HG03095 (cell line): ENCODE measurements at regions not wholly inside any gene's neighbourhood (a gene's known extent, or its start where the extent isn't known, plus 50 kb on each side); places are given as distances from the start of the nearest gene placed in this dataset.
"Not testable (repeated sequence)": the region's sequence is repeated elsewhere in the genome, so short reads cannot be mapped to it uniquely, and the experiment has no call there.

ENCODE experiments used
- ATAC-seq: cut with Tn5 transposase; IDR thresholded peaks from one replicate; pipeline ENCODE4 v1.9.1; 2021; ENCODE audit warnings: moderate library complexity; ENCODE audit not compliant: unreplicated experiment

DNA sequence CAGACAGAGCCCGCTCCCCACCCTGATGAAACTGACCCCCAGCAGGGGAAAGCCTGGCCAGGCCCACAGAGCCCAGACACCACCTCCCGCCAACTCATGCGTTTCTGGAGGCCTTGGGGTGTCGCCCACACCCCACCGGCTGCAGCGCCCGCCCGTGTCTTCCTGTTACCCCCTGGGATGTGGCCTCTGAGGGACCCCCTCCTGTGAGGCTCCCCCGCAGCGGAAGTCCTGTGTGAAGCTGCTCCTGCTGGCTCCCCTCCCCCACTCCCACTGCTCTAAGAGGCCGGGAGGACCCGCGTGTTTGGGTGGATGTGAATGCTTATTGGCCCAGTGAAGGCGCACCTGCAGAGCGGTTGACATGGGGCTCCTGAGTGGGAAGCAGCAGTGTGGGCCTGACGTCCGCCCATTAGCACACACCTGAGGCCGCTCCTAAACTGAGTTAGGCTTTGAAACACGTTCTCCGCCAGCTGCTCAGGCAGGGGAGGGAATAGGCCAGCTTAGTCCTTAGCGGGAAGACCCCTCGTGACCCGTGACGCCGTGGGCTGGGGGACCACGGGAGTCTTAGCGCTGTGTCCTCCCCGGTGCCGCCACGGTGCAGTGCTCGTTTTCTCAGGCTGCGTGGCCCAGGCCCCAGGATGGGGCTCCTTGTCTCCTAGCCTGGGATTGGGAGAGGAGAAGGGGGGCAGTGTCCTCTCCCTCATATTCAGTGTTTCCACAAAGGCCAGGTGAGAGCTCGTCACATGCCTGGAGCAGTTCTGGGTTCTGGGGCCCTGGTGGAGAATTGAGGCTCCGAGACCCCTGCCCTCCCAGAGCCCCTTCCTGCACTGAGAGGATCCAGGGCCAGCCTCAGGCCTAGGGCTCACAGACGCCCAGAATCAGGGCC lies 323.4 kb upstream of the SFSWAP start:
- no peak for ATAC-seq

DNA sequence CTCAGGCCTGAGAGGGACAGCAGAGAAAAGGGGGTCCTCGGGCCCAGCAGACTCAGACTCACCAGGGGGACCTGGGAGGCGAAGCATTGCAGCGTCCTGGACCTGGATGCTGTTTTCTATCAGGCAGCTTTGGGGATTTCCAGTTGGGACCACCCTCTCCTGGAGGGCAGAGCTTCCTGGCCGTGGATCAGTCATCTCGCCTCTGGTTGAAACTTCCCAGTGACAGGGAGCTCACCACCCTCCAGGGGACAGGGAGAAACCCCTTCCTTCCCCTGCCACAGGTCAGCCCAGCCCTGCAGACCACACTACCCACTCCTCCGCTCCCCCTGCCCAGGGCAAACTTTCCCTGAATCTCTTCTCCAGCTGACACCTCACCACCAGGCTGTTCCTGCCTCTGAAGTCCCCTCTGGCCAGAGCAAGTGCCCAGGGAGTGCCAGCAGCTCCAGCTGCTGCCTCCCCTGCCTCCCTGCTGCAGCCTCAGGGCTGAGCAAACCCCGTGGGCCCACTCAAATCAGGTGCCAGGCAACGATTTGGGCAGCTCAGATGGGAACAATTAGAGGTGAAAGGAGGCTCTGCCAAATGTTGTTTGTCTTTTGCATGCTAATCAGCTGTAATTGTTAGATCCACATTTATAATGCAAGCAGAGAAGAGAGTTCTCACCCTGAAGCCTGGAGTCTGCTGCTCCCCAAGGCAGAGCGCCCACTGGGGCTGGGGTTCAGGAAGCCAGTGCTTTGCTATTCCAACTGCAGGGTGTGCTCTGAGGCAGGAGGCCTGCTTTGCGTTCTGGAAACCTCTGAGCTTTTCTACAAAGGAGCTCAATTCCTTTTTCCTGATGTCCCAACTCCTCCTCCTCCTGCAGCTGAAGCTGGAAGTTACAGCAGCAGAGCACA lies 322.5 kb upstream of the SFSWAP start:
- not testable (repeated sequence) for ATAC-seq

DNA sequence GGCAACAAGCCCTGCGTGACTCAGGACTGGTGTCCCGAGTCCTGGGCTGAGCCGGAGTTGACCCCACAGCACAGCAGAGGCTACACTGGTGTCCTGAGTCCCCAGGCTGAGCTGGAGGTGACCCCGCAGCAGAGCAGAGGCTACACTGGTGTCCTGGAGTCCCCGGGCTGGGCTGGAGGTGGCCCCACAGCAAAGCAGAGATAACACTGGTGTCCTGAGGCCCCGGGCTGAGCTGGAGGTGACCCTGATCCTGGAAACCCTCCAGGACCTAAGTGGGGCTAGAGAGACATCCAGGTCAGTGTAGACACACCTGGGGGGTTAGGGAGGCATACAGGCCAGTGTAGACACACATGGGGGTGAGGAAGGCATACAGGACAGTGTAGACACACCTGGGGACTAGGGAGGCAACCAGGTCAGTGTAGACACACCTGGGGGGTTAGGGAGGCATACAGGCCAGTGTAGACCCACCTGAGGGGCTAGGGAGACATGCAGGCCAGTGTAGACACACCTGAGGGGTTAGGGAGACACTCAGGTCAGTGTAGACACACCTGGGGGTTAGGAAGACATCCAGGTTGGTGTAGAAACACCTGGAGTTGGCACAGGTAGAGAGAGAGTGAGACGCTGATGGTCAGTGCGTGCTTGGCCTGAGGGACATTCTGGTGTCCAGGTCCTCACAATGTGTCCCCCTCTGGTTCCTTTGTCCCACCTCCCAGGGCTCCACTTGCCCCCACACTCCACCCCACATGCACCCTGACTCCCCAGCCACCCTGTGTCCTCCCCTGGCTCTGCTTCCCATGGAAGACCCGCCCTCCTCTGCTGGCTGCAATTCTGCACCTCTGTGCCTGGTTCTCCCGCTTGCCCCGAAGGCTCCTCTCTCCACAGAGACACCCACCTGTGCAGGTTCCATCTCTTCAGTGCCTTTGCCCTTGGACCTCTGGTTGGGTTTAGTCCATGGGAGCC lies 321.6 kb upstream of the SFSWAP start:
- no peak for ATAC-seq

DNA sequence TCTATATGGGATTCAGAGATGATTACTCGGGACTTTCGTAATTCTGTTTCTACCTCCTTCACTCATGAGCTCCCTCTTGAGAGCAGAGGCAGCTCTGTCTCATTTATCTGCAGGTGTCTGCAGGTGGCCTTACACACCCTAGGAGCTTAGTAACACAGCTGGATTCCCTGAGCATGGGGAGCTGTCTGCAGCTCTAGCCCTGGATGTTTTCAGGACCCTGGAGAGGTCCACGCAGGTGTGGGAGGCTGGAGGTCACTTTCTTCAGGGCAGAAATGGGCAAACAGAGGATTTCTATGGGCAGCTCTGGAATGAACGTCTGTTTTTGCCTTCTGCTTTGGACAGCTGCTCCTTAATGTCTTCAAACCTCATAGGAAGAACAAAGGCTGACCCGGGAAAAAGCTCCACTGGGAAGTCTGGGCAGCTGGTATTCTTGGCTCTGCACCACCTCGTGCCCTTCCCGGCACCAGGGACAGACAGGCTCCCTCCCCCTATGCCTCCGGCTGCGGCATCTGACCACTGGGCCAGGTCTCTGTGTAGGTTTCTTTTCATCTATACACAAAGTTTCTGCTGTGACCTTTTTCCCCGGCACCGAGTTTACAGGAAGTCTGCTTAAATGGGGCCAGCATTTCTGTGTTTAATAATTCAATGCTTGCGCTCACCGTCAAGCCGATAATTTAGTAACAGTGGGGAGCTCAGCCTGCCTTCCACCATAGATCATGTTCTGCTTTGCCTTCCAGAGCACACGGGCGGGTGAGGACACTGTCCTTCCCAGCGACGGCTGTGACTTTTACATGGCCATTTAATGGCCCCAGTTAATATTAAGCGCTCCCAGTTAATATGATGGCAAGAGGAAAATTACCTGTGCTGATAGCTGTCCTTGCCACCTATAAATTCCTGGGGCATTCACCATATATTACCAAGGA lies 320.2 kb upstream of the SFSWAP start:
- no peak for ATAC-seq

DNA sequence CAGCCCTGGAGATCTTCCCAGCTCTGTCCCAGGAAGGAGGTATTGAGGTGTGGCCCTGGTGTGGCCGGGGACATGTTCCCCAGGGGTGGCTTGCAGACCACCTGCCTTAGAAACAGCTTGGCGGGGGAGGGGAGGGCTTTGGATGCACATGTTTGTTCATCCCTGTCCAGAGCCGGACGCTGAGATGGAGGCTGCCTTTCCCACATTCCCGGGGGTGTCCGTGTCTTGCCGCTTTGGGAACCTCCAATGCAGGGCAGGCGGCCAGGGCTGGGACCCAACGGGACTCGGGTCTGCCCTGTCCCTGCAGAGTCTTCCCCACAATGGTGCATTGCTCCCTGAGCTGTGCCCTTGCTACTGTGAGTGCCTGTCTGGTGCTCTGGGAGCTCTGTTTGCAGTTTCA lies 319.5 kb upstream of the SFSWAP start:
- no peak for ATAC-seq

DNA sequence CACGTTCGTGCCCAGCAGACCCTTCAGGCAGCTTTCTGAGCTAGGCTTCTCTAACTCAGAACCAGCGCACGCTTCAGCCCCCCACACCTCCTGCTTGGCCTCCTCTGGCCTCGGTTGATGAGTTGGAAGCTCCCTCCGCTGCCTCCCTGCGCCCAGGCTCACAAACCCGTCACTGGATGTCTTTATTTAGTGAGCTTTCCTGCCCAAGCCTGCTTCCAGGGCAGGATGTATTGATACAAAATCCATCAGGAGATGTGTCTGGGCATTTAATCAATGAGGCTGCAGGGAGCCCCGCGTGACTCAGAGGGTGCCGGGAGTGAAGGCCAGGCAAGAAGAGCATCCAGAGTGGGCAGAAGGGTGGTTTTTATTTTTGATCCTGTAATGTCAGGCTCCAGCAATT lies 316.1 kb upstream of the SFSWAP start:
- not testable (repeated sequence) for ATAC-seq

DNA sequence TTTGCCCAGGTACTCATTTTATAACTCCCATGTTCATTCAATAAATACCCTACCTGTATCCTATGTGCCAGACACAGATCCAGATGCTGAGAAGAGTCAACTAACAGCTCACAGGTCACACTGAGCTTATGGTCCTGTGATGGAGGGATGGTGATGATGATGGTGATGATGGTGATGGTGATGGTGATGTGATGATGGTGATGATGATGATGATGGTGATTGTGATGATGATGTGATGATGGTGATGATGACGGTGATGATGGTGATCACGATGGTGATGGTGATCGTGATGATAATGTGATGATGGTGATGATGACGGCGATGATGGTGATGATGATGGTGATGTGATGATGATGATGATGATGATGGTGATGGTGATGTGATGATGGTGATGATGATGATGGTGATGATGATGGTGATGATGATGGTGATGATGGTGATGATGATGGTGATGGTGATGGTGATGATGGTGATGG lies 315.6 kb upstream of the SFSWAP start:
- ATAC-seq: not testable (repeated sequence)

DNA sequence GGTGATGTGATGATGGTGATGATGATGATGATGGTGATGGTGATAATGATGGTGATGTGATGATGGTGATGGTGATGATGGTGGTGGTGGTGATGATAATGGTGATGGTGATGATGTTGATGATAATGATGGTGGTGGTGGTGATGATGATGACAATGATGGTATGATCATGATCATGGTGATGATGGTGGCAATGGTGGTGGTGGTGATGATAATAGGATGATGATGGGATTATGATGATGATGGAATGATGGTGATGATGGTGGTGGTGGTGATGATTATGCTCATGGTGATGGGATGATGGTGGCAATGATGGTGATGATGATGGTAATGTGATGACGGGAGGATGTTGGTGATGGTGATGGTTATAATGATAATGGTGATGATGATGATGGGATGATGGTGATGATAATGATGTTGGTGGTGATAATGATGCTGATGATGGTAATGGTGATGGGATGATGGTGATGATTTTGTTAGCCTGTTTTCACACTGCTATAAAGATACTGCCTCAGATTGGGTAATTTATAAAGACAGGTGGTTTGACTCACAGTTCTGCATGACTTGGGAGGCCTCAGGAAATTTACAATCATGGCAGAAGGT lies 314.8 kb upstream of the SFSWAP start:
- ATAC-seq: no peak

DNA sequence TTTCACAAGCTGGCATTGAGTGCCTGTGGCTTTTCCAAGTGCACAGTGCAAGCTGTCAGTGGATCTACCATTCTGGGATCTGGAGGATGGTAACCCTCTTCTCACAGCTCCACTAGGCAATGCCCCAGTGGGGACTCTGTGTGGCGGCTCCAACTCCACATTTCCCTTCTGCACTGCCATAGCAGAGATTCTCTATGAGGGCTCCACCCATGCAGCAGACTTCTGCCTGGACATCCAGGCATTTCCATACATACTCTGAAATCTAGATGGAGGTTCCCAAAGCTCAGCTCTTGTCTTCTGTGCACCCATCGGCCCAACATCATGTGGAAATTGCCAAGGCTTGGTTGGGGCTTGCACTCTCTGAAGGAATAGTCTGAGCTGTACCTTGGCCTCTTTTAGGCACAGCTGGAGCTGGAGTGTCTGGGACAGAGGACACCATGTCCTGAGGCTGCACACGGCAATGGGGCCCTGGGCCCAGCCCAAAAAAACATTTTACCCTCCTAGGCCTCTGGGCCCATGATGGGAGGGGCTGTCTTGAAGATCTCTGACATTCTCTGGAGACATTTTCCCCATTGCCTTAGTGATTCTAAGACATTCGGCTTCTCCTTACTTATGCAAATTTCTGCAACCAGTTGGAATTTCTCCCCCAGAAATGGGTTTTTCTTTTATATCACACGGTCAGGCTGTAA lies 313.3 kb upstream of the SFSWAP start:
- ATAC-seq: no peak

DNA sequence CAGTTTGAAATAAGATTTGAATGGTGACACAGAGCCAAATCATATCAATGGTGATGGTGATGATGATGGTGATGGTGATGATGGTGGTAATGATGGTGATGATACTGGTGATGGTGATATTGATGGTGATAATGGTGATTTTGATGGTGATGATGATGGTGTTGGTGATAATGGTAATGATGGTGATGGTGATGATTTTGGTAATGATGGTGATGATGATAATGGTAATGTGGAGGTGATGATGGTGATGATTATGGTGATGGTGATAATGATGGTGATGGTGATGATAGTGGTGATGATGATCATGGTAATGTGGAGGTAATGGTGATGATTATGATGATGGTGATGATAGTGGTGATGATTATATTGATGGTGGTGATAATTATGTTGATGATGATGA lies 311.9 kb upstream of the SFSWAP start:
- no peak for ATAC-seq

DNA sequence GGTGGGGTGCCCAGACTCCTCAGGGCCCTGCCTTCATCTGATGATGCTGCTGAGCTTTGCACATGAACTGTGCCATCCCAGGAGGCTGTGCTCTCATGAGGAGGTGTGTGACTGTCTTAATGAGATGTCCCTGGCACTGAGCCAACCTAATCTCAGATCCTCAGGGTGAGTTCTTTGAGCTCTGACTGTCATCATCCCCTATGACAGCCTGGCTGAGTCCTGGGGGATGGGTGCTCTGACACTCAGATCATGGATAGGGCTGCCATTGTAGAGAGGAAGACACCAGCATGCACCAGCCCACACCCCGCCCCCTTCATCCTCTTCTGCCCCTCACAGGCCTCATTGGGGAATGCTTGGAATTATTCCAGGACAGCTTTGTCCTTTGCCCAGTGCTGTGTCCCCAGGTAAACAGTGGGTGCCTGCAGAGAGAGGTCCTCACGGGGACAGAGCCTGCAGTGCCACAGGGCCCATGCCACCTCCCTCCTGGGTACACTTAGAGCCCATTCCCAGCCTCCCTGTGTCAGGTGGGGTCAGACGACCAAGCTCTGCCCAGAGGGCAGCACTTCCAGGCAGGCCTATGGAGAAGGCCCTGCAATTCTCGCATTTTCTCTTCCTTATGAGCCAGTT lies 310.1 kb upstream of the SFSWAP start:
- not testable (repeated sequence) for ATAC-seq

DNA sequence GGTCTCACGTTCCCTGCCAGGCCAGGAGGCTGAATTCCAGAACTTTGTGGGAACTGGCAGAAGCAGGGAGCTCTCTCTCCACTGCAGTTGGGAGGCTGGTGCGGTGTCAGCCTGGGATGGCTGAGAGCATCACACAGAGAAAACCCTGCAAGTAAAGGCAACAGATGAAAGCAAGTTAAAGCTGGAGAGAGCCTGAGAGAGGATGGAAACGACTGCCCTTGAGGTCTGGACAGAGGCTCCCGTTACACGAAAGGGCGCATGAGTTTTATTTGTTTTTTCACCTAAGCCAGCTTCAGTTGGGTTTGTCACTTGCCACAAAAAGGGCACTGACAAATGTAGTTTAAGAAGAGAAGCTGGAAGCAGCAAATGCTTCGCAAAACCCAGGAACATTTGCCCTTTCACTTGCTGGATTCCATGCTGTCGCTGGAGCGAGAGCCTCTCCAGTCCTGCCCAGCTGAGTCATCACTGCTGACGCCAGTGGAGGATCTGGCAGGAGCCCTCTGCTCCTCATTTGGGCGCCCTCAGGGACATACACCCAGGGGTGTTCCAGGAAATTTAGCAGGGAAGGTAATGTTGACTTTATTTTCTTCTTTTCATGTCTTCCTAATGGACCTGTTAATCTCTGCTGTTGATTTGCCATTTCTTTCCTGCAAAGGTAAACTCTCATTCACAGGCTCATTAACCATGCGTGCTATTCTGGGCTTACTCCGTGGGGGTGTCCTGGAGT lies 308.8 kb upstream of the SFSWAP start:
- ATAC-seq: not testable (repeated sequence)

DNA sequence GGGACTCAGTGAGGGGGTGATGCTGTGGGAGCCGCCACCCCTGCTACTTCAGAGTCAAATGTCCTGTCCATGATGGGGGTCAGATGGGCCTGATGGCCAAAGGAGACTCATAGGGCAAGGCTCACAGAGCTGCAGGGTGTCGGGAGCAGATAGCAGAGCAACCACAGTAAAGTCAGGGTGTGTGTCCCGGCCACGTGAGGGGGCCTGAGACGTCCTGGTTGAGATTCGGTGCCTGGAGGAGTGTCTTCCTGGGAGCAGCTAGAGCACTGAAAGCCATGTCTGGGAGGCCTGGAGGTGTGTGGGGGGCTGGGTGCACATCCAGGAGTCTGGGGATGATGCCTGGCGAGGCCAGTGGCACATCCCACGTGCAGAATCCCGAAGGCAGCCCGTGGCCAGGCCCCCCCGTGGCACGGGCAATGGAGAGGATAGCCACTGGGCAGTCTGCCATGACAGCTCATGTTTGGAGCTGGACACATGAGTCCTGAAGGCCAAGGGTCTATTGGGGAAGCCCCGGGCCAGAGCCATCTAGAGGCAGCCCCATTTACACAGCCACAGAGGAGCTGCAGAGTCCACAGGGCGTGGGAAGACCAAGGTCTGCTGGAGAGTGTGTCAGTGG lies 308.0 kb upstream of the SFSWAP start:
- ATAC-seq: no peak

DNA sequence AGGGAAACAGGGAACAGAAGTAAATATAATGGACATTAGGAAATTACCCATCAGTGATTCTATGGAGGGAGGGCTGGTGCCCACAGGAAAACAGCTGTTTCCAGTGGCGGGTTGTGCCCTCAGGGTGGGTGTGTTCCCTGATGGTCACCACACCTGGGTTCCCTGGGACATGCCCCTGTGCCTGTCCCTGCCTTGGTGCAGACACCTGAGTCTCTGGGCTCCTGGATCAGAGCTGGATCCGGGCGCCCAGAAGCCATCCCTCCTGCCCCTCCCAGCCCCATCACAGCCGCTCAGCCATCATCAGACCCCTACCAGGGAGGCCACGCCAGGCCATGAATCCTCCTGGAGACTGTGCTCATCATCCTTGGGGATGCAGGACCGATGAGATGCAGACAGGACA lies 307.2 kb upstream of the SFSWAP start:
- no peak for ATAC-seq

DNA sequence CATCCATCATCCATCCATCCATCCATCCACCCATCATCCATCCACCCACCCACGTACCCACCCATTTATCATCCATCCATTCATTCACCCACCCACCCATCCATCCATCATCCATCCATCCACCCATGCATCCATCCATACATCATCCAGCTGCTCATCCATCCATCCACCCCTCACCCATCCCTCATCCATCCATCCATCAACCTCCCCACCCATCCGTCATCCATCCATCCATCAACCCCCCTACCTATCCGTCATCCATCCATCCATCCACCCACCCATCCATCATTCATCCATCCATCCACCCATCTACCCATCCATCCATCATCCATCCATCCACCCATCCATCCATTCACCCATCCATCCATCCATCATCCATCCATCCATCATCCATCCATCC lies 306.2 kb upstream of the SFSWAP start:
- ATAC-seq: no peak

DNA sequence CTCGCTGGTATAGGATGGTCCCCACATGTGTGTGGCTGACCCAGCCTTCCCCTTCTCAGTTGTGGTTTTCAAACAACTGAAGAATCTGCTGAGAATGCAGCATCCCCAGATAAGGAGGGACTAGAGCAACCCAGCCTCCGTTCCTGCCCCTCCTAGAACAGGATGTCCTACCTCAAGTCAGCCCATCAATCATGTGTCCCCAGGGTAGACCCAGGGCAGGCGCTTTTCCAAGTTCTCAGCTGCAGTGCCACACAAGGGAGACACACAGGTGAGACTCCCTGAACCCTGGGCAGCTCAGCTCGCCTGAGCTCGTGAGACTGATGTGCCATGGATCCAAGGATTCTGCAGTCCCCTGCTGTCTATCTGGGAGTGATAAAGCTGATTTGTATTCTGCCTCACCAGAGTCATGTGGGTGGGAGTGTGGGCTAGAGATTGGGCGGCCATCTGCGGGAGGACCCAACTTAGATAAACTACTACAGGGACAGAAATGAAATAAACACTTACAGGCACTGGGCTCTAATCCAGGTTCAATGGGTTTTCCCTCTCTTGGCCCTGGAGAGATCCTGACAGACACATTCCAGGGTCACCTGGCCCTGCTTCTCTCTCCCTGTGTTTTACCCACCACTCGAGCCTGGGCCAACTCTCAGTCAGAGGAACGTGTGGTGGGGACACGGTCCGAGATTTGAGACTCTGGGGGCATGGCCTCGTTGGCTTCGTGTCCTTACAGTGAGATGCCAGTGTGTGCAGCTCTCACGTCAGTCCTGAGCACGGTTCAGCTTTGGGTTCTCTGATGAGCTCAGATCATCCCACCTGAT lies 303.5 kb upstream of the SFSWAP start:
- ATAC-seq: no peak
